HG03469 (cell line): ENCODE measurements at regions not wholly inside any gene's neighbourhood (a gene's known extent, or its start where the extent isn't known, plus 50 kb on each side); places are given as distances from the start of the nearest gene placed in this dataset.
"Not testable (repeated sequence)": the region's sequence is repeated elsewhere in the genome, so short reads cannot be mapped to it uniquely, and the experiment has no call there.

Source experiments
- ATAC-seq: cut with Tn5 transposase; IDR thresholded peaks from one replicate; pipeline ENCODE4 v1.9.1; 2021; ENCODE audit warnings: mild to moderate bottlenecking, moderate library complexity, moderate number of reproducible peaks; ENCODE audit not compliant: unreplicated experiment

- ATAC-seq, result not testable (repeated sequence)
These were observed 151.6 kb downstream of the CDRT15L2 start for GRCh38 chr17:20731131-20731530.

GRCh38 chr17:20733923-20734322 is 154.4 kb downstream of the CDRT15L2 start:
- ATAC-seq, result no peak

GRCh38 chr17:20735796-20736195 is 156.3 kb downstream of the CDRT15L2 start:
- no peak for ATAC-seq

- not testable (repeated sequence) for ATAC-seq
These were observed 158.1 kb downstream of the CDRT15L2 start for GRCh38 chr17:20737636-20738035.

GRCh38 chr17:20771104-20771503 is 191.6 kb downstream of the CDRT15L2 start:
- ATAC-seq, result no peak

GRCh38 chr17:20774472-20775135 is 195.1 kb downstream of the CDRT15L2 start:
- no peak for ATAC-seq

- ATAC-seq, result no peak
These were observed 195.8 kb downstream of the CDRT15L2 start for GRCh38 chr17:20775331-20775730.

- no peak for ATAC-seq
These were observed 200.0 kb downstream of the CDRT15L2 start for GRCh38 chr17:20779521-20779920.

- no peak for ATAC-seq
These were observed 201.7 kb downstream of the CDRT15L2 start for GRCh38 chr17:20781260-20781659.

GRCh38 chr17:20781869-20782268 is 202.3 kb downstream of the CDRT15L2 start:
- not testable (repeated sequence) for ATAC-seq

GRCh38 chr17:20783091-20783490 is 203.6 kb downstream of the CDRT15L2 start:
- ATAC-seq, result no peak

GRCh38 chr17:20784100-20784665 is 204.7 kb downstream of the CDRT15L2 start:
- no peak for ATAC-seq

GRCh38 chr17:20787281-20787680 is 207.8 kb downstream of the CDRT15L2 start:
- no peak for ATAC-seq

- ATAC-seq, result no peak
These were observed 212.1 kb downstream of the CDRT15L2 start for GRCh38 chr17:20791626-20792025.

GRCh38 chr17:20794532-20794931 is 215.0 kb downstream of the CDRT15L2 start:
- ATAC-seq, result not testable (repeated sequence)

- ATAC-seq, result no peak
These were observed 217.8 kb downstream of the CDRT15L2 start for GRCh38 chr17:20797292-20797691.

- ATAC-seq, result no peak
These were observed 220.6 kb downstream of the CDRT15L2 start for GRCh38 chr17:20800146-20800545.

- ATAC-seq, result no peak
These were observed 226.2 kb downstream of the CDRT15L2 start for GRCh38 chr17:20805751-20806150.

GRCh38 chr17:20807566-20807965 is 228.0 kb downstream of the CDRT15L2 start:
- not testable (repeated sequence) for ATAC-seq

GRCh38 chr17:20815410-20815809 is 227.4 kb downstream of the USP22 start:
- ATAC-seq, result not testable (repeated sequence)

GRCh38 chr17:20823905-20824304 is 218.9 kb downstream of the USP22 start:
- ATAC-seq, result no peak

- no peak for ATAC-seq
These were observed 217.3 kb downstream of the USP22 start for GRCh38 chr17:20825539-20825938.

GRCh38 chr17:20840453-20840852 is 202.4 kb downstream of the USP22 start:
- not testable (repeated sequence) for ATAC-seq
